H1 (cell line): ENCODE measurements at regions not wholly inside any gene's neighbourhood (a gene's known extent, or its start where the extent isn't known, plus 50 kb on each side); places are given as distances from the start of the nearest gene placed in this dataset.

Experiments
- BCL11A ChIP-seq, 2 experiments: IDR thresholded peaks; one replicate each; pipeline ENCODE4 v1.6.1; 2011; ENCODE audit warnings: low read depth in 2 of 2, low read length in 2 of 2, mild to moderate bottlenecking in 2 of 2
- RBBP5 ChIP-seq: IDR thresholded peaks from 2 replicates; pipeline ENCODE4 v1.7.1; 2012; ENCODE audit warnings: low read depth, mild to moderate bottlenecking, inconsistent platforms, low read length, moderate library complexity, borderline replicate concordance
- SAP30 ChIP-seq: fragments of 300-600 bp; sonication (generic); IDR thresholded peaks from 2 replicates; pipeline ENCODE4 v1.7.1; 2012; ENCODE audit warnings: low read length, moderate library complexity, mild to moderate bottlenecking, inconsistent platforms; ENCODE audit not compliant: insufficient read depth, insufficient replicate concordance
- SIX5 ChIP-seq: IDR thresholded peaks from 2 replicates; pipeline ENCODE4 v1.6.1; 2011; ENCODE audit warnings: mild to moderate bottlenecking, low read depth, low read length
- SP4 ChIP-seq: IDR thresholded peaks from 2 replicates; pipeline ENCODE4 v1.6.1; 2012; ENCODE audit warnings: low read length, inconsistent platforms

- no peak for TF ChIP-seq BCL11A (IDR thresholded peaks at IDR 0.05; ENCODE audit: low read depth in 2 of 2, low read length in 2 of 2)
- no peak for TF ChIP-seq SAP30
- no peak for TF ChIP-seq SP4
- no peak for TF ChIP-seq SIX5
- no peak for TF ChIP-seq RBBP5
Measured at GRCh38 chr5:40017918-40018317, 593.1 kb upstream of the DAB2 start (continued).
